AG10803 (cell line): ENCODE measurements at regions not wholly inside any gene's neighbourhood (a gene's known extent, or its start where the extent isn't known, plus 50 kb on each side); places are given as distances from the start of the nearest gene placed in this dataset.
"Not testable (repeated sequence)": the region's sequence is repeated elsewhere in the genome, so short reads cannot be mapped to it uniquely, and the experiment has no call there.

Source experiments
- DNase-seq: peaks from one replicate; pipeline ENCODE4 v3.0.0; 2010; ENCODE audit warnings: low read depth
- H3K4me3 ChIP-seq: 2 replicates; pipeline ENCODE4 v1.5.1; 2011; ENCODE audit warnings: mild to moderate bottlenecking, low read length, control low read depth

- H3K4me3 ChIP-seq, DNase-seq: not testable (repeated sequence)
Observed at GRCh38 chr9:66278809-66279208, 541.9 kb downstream of the FOXD4L4 start.
